GM10248 (cell line): ENCODE measurements at regions not wholly inside any gene's neighbourhood (a gene's known extent, or its start where the extent isn't known, plus 50 kb on each side); places are given as distances from the start of the nearest gene placed in this dataset.

Experiments used
- CTCF ChIA-PET: fragments of 300-600 bp; sonication (Branson Sonifier 250); formaldehyde crosslinking; extraction: SDS; loops from one replicate; lab custom pipeline; 2021; ENCODE audit warnings: antibody characterized with exemption; lab: Yijun Ruan, JAX
- POLR2A ChIA-PET: fragments of 350-650 bp; sonication (Branson Sonifier 250); formaldehyde crosslinking; extraction: SDS; loops from one replicate; lab custom pipeline; 2020; ENCODE audit warnings: antibody characterized with exemption; lab: Yijun Ruan, JAX
- DNase-seq: peaks from one replicate; pipeline ENCODE4 v3.0.0; 2012; ENCODE audit errors: extremely low spot score
- CTCF ChIP-seq: IDR thresholded peaks from 2 replicates; pipeline ENCODE4 v1.5.1; 2012; ENCODE audit warnings: mild to moderate bottlenecking, low read depth; ENCODE audit errors: extremely low read depth, missing control alignments, control extremely low read depth

DNA sequence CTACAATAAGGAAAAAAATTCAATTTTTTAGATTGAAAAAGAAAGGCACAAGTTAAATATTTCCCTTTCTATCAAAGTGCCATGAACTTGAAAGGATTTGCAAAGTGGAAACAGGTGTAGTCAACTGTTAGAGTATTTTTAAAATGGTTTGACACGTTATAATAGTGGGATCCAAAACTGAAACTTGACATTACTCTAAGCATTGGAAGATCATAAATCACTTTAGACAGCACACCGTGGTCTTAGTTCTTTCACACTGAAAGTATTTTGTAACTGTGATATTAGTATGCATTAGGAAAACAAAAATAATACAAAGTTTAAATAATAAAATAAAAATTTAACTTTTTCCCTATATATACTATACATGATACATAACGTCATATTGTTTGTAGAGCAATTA, 933.1 kb downstream of the EPHA3 start:
- CTCF ChIA-PET, result no interaction called here
- POLR2A ChIA-PET, result no interaction called here
- DNase-seq, result no peak
- TF ChIP-seq CTCF, result no peak

DNA sequence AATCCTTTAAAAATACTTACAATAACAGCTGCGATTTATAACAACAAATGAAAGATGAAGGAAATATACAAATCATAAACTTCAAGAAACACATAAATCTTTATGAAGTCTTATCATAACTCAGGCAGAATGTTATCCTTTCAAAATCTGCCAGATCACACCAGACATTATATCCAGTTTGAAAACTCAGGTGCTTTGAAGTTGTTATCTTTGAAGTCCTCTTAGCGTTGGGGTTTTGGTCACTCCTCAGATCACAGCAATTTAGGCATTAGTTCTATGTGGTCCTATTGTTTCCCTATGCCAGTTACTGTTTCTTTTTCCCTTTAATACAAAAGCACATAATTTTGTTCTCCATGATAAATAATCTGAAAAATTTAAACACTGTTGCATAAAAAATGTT, 934.6 kb downstream of the EPHA3 start:
- no peak for DNase-seq
- ChIA-PET CTCF (no interaction called here), POLR2A (no interaction called here)
- no peak for TF ChIP-seq CTCF

GRCh38 chr3:90043287-90043686, 935.9 kb downstream of the EPHA3 start:
- CTCF ChIA-PET, result interaction anchor here (1.3 kb wide), 1 partner anchor 10 kb away, joined by 5 read pairs; no protein-coding TSS in a partner anchor
- DNase-seq, result no peak
- TF ChIP-seq CTCF, result no peak
- POLR2A ChIA-PET, result no interaction called here

DNA sequence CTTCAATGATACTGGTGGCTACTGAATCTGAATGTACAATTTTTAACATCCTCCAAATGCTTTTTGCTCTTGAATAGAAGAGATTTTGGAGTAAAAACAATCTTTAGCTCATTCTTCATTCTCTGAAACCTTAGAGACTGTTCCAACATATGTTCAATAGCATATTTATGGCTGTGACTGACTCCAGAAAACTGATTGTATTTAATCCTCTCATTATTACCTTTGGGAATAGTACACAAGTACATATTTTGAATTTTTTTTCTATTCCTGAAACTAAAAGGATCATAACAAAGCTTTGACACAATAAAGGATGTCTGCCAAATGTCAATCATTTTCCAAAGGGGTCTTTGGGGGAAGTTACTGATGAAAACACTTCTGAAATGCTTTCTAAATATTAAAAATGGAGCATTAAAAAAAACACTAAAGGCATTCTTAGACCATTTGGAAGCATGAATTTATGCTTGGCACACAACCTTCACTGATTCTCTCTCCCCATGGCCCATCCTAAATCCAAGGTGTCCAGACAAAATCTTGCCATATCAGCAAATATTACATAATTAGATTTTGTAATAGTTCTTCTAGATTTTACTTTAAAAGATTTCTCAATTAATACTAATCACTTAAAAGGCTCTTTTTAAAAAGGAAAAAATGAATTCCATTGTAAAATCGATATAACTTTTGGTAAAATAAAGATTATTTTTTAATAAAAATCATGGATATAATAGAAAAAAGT, 936.8 kb downstream of the EPHA3 start:
- ChIA-PET POLR2A (no interaction called here), CTCF (interaction anchor here (1.3 kb wide), 1 partner anchor 11 kb away, joined by 5 read pairs; no protein-coding TSS in a partner anchor)
- DNase-seq, result no peak
- TF ChIP-seq CTCF, result no peak

GRCh38 chr3:90052425-90052950, 945.1 kb downstream of the EPHA3 start:
- CTCF ChIA-PET, result no interaction called here
- POLR2A ChIA-PET, result no interaction called here

DNA sequence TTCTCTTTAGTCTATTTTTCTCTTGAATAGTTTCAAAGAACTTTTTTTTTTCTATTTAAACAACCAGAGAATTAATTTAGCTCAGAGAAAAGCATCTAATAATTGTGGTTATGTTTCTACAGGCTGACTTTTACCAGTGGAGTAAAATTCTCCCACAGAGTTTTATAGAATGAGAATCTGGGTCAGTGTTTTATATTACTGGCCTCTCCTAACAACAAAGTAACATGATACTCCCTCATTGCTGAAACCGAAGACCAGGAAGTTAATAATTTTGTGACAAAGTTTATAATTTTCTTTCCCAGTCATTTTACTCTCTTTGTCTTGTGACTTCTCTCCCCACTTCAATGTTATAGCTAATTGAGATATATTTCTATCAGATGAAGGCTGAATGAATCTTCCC, 946.9 kb downstream of the EPHA3 start:
- no peak for DNase-seq
- TF ChIP-seq CTCF, result no peak
- POLR2A ChIA-PET, result no interaction called here
- CTCF ChIA-PET, result no interaction called here

More at GRCh38 chr3:90052425-90052950, 945.1 kb downstream of the EPHA3 start:
- no peak for TF ChIP-seq CTCF
- DNase-seq, result no peak
